ENCODE measurements at regions not wholly inside any gene's neighbourhood (a gene's known extent, or its start where the extent isn't known, plus 50 kb on each side); places are given as distances from the start of the nearest gene placed in this dataset.
"Not testable (repeated sequence)": the region's sequence is repeated elsewhere in the genome, so short reads cannot be mapped to it uniquely, and the experiment has no call there.

DNA sequence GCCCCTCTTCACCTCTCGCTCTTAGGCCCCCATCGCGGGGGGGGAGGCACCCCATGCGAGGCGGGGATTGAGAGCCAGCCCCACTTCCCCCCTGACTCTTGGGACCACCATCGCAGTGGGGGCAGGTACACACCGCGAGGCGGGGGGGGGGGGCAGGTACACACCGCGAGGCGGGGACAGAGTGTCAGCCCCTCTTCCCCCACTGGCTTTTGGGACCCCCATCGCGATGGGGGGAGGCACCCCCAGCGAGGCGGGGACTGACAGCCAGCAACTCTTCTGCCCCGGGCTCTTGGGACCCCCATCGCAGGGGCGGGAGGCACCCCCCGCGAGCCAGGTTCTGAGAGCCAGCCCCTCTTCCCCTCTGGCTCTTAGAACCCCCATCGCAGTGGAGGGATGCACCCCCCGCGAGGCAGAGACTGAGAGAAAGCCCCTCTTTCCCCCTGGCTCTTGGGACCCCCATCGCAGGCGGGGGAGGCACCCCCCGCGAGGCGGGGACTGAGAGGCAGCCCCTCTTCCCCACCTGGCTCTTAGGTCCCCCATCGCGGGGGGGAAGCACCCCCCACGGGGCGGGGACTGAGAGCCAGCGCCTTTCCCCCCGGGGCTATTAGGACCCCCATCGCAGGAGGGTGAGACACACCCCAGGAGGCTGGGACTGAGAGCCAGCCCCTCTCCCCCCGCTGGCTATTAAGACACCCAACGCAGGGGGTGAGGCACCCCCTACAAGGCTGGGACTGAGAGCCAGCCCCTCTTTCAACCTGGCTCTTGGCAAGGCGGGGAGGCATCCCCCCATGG lies 196.5 kb upstream of the PZP start:
- Histone ChIP-seq H3K27me3 (replicated peaks; ENCODE audit: insufficient read depth, low read depth, low read length, poor library complexity) (no peaks in the 10 kb centered on the region), H3K27ac (ENCODE audit: low read depth, low read length, poor library complexity, severe bottlenecking) (no peak overlapping the region), H3K4me1 (ENCODE audit: insufficient read depth, low read length, poor library complexity, severe bottlenecking) (no peaks in the 10 kb centered on the region), H3K4me3 (ENCODE audit: low read depth, low read length, poor library complexity, severe bottlenecking) (no peak overlapping the region), H3K9me3 (ENCODE audit: low read depth, low read length, poor library complexity, severe bottlenecking) (no peaks in the 10 kb centered on the region), H3K36me3 (ENCODE audit: insufficient read depth, low read length, poor library complexity, severe bottlenecking) (no peaks in the 10 kb centered on the region)
- no peak for TF ChIP-seq CTCF (conservative IDR thresholded peaks at IDR 0.05; ENCODE audit: low read depth, low read length)
- TF ChIP-seq EZH2 (IDR thresholded peaks at IDR 0.05; ENCODE audit: borderline replicate concordance, low read depth, low read length, poor library complexity, severe bottlenecking): no peak
- ChIA-PET POLR2A (ENCODE audit: low non-redundant PET) (no interaction called here), CTCF (no interaction called here)
- intact Hi-C loops (cut with micrococcal nuclease; ENCODE audit: unreplicated experiment): no loop called here
- BruUV-seq (replicated peaks): no TSS peak
- no peak for DNase-seq (ENCODE audit: low spot score)

DNA sequence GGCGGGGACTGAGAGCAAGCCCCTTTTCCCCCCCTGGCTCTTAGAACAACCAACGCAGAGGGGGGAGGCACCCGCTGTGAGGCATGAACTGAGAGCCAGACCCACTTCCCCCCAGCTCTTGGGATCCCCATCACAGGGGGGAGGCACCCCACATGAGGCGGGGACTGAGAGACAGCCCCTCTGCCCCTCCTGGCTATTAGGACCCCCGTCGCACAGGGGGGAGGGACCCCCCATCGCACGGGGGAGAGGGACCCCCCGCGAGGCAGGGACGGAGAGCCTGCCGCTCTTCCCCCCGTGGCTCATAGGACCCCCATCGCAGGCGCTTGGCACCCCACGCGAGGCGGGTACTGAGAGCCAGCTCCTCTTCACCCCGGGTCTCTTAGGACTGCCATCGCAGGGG lies 195.8 kb upstream of the PZP start:
- Histone ChIP-seq H3K4me1 (ENCODE audit: insufficient read depth, low read length, poor library complexity, severe bottlenecking) (no peaks in the 10 kb centered on the region), H3K9me3 (ENCODE audit: low read depth, low read length, poor library complexity, severe bottlenecking) (no peaks in the 10 kb centered on the region), H3K36me3 (ENCODE audit: insufficient read depth, low read length, poor library complexity, severe bottlenecking) (no peaks in the 10 kb centered on the region), H3K27ac (ENCODE audit: low read depth, low read length, poor library complexity, severe bottlenecking) (no peak overlapping the region), H3K4me3 (ENCODE audit: low read depth, low read length, poor library complexity, severe bottlenecking) (no peak overlapping the region), H3K27me3 (replicated peaks; ENCODE audit: insufficient read depth, low read depth, low read length, poor library complexity) (no peaks in the 10 kb centered on the region)
- POLR2A ChIA-PET (ENCODE audit: low non-redundant PET): no interaction called here
- BruUV-seq (replicated peaks): no TSS peak
- CTCF ChIA-PET: no interaction called here
- intact Hi-C loops (cut with micrococcal nuclease; ENCODE audit: unreplicated experiment): no loop called here
- DNase-seq (ENCODE audit: low spot score): no peak
- TF ChIP-seq CTCF (conservative IDR thresholded peaks at IDR 0.05; ENCODE audit: low read depth, low read length) (no peak), EZH2 (IDR thresholded peaks at IDR 0.05; ENCODE audit: borderline replicate concordance, low read depth, low read length, poor library complexity, severe bottlenecking) (no peak)

DNA sequence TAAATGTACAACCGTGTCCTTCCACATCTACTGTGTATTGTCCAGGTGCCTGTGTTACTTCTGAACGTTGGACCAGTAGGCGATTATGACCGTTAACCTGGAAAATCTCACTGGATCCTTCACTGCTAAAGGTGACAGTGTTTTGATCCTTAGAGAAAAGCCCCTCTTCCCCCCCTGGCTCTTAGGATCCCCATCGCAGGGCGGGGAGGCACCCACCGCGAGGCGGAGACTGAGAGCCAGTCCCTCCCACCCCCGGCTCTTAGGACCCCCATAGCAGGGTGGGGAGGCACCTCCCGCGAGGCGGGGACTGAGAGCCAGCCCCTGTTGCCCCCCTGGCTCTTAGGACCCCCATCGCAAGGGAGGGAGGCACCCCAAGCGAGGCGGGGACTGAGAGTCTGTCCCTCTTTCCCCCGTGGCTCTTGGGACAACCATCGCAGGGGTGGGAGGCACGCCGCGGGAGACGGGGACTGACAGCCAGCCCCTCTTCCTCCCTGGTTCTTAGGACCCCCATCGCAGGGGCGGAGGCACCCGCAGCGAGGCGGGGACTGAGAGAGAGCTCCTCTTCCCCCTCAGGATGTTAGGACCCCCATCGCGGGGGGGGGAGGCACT lies 194.3 kb upstream of the PZP start:
- H3K27me3 ChIP-seq (replicated peaks; ENCODE audit: insufficient read depth, low read depth, low read length, poor library complexity); POLR2A ChIA-PET (ENCODE audit: low non-redundant PET); BruUV-seq (replicated peaks); H3K27ac ChIP-seq (ENCODE audit: low read depth, low read length, poor library complexity, severe bottlenecking); H3K4me3 ChIP-seq (ENCODE audit: low read depth, low read length, poor library complexity, severe bottlenecking); H3K4me1 ChIP-seq (ENCODE audit: insufficient read depth, low read length, poor library complexity, severe bottlenecking); DNase-seq (ENCODE audit: low spot score); intact Hi-C loops (cut with micrococcal nuclease; ENCODE audit: unreplicated experiment); H3K36me3 ChIP-seq (ENCODE audit: insufficient read depth, low read length, poor library complexity, severe bottlenecking); H3K9me3 ChIP-seq (ENCODE audit: low read depth, low read length, poor library complexity, severe bottlenecking); CTCF ChIA-PET: not testable (repeated sequence)

DNA sequence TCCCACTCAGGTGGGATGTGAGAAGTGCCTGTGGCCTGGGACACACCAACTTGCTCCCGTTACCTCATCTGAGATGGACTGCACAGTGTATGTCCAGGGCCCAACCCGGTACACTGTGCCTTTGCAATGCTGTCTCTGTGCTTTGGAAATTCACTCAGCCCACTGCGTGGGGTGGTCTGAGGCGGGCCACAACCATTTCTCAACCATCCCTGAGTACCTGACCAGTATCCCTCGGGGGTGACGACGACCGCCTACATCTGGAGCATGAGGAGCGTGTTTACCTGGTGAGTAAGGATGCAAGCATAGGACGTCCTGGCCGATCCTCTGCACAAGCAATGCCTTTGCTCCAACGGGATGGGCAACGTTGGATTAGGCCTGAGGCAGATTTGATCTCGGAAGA lies 188.2 kb upstream of the PZP start:
- H3K27ac ChIP-seq (ENCODE audit: low read depth, low read length, poor library complexity, severe bottlenecking); H3K4me1 ChIP-seq (ENCODE audit: insufficient read depth, low read length, poor library complexity, severe bottlenecking); H3K27me3 ChIP-seq (replicated peaks; ENCODE audit: insufficient read depth, low read depth, low read length, poor library complexity); DNase-seq (ENCODE audit: low spot score); CTCF ChIA-PET; H3K36me3 ChIP-seq (ENCODE audit: insufficient read depth, low read length, poor library complexity, severe bottlenecking); POLR2A ChIA-PET (ENCODE audit: low non-redundant PET); H3K9me3 ChIP-seq (ENCODE audit: low read depth, low read length, poor library complexity, severe bottlenecking); intact Hi-C loops (cut with micrococcal nuclease; ENCODE audit: unreplicated experiment); BruUV-seq (replicated peaks); H3K4me3 ChIP-seq (ENCODE audit: low read depth, low read length, poor library complexity, severe bottlenecking): not testable (repeated sequence)

- CTCF ChIA-PET; H3K4me1 ChIP-seq (ENCODE audit: insufficient read depth, low read length, poor library complexity, severe bottlenecking); intact Hi-C loops (cut with micrococcal nuclease; ENCODE audit: unreplicated experiment); H3K4me3 ChIP-seq (ENCODE audit: low read depth, low read length, poor library complexity, severe bottlenecking); DNase-seq (ENCODE audit: low spot score); H3K27me3 ChIP-seq (replicated peaks; ENCODE audit: insufficient read depth, low read depth, low read length, poor library complexity); BruUV-seq (replicated peaks); H3K27ac ChIP-seq (ENCODE audit: low read depth, low read length, poor library complexity, severe bottlenecking); H3K36me3 ChIP-seq (ENCODE audit: insufficient read depth, low read length, poor library complexity, severe bottlenecking); POLR2A ChIA-PET (ENCODE audit: low non-redundant PET); H3K9me3 ChIP-seq (ENCODE audit: low read depth, low read length, poor library complexity, severe bottlenecking): not testable (repeated sequence)
Observed at GRCh38 chr12:9395220-9395619, 187.0 kb upstream of the PZP start.

All from A673 (cell line).